Right lobe of liver (tissue), 6 donors: ENCODE measurements at regions not wholly inside any gene's neighbourhood (a gene's known extent, or its start where the extent isn't known, plus 50 kb on each side); places are given as distances from the start of the nearest gene placed in this dataset.

Experiments used
- ATAC-seq, 4 donors: fragments of 200-7000 bp; cut with Tn5 transposase; one replicate each; pipeline ENCODE4 v1.9.1; 2020; ENCODE audit warnings: mild to moderate bottlenecking in 4 of 4, moderate library complexity in 4 of 4
- DNase-seq, 3 donors: peaks; one replicate each; pipeline ENCODE4 v3.0.0-alpha.2; 2020
- H3K27ac ChIP-seq, 3 donors: fragments of 200-600 bp; one replicate each; pipeline ENCODE4 v1.8.0; 2022
- H3K27me3 ChIP-seq, 2 donors: fragments of 200-600 bp; one replicate each; pipeline ENCODE4 v1.8.0; 2022
- H3K36me3 ChIP-seq, 4 donors: fragments of 200-600 bp; sonication (generic) in 1 of 4; one replicate each; pipeline versions ENCODE4 v1.5.1 to v1.8.0; 2017 to 2022; ENCODE audit warnings: control low read depth in 1 of 4
- H3K4me1 ChIP-seq, 4 donors: fragments of 200-600 bp; sonication (generic) in 1 of 4; one replicate each; pipeline versions ENCODE4 v1.5.1 to v1.8.0; 2017 to 2022; ENCODE audit warnings: control low read depth in 1 of 4
- H3K4me3 ChIP-seq, 3 donors: fragments of 200-600 bp; one replicate each; pipeline ENCODE4 v1.8.0; 2022
- H3K9me3 ChIP-seq, 4 donors: fragments of 200-600 bp; sonication (generic) in 1 of 4; one replicate each; pipeline versions ENCODE4 v1.5.1 to v1.8.0; 2017 to 2022; ENCODE audit warnings: control low read depth in 1 of 4
- CTCF ChIP-seq, 4 donors: fragments of 200-600 bp in 3 of 4; fragments of 450-650 bp in 1 of 4; IDR thresholded peaks; one replicate each; pipeline versions ENCODE4 v1.5.1 to v1.8.0; 2016 to 2022; ENCODE audit warnings: antibody characterized with exemption in 4 of 4, mild to moderate bottlenecking in 2 of 4
- POLR2A ChIP-seq: fragments of 450-650 bp; IDR thresholded peaks from one replicate; pipeline ENCODE4 v1.6.1; 2017; ENCODE audit warnings: antibody characterized with exemption, mild to moderate bottlenecking
- WGBS: methylation state at CpG from one replicate; pipeline ENCODE4 v1.1.6; 2018; ENCODE audit warnings: low coverage, low lambda C conversion rate; ENCODE audit not compliant: insufficient coverage; ENCODE audit errors: missing lambda C conversion rate; 5-methylcytosine and 5-hydroxymethylcytosine counted together
- intact Hi-C, 2 donors: fragments of 100-400 bp; cut with DNase I; formaldehyde crosslinking; loops; one replicate each; pipeline versions ENCODE4 v1.11.2 to v1.14.1; 2022
- donor health status: DM: no; HTN: yes; CAD: no.
- donor health status: DM: no; HTN: no; CAD: no.
- donor health status: DM: no; HTN: no; CAD: no.
- donor health status: DM: no; HTN: yes; CAD: no.
- donor health status: DM: no; HTN: yes; CAD: no.

GRCh38 chr20:62539198-62540045 lies 63.6 kb upstream of the GATA5 start:
- TF ChIP-seq CTCF (IDR thresholded peaks at IDR 0.05) (no peak), POLR2A (no peak)
- H3K36me3 ChIP-seq = no peaks in the 10 kb centered on the region
- no peaks in the 10 kb centered on the region for H3K9me3 ChIP-seq
- no peak overlapping the region for H3K4me3 ChIP-seq
- intact Hi-C loops = no loop called here
- H3K27me3 ChIP-seq = no peaks in the 10 kb centered on the region
- no peak for ATAC-seq
- no peaks in the 10 kb centered on the region for H3K4me1 ChIP-seq
- H3K27ac ChIP-seq = no peak overlapping the region
- 68% methylated on average over 10 of the region's 25 CpGs for WGBS
- DNase-seq = no peak

GRCh38 chr20:62540504-62540903 lies 64.7 kb upstream of the GATA5 start:
- H3K36me3 ChIP-seq = no peaks in the 10 kb centered on the region
- H3K4me3 ChIP-seq = no peak overlapping the region
- ATAC-seq (no peak), DNase-seq (no peak)
- TF ChIP-seq POLR2A = no peak
- TF ChIP-seq CTCF (IDR thresholded peaks at IDR 0.05) = no peak
- intact Hi-C loops = no loop called here
- WGBS = 78% methylated on average over 5 of the region's 14 CpGs
- H3K9me3 ChIP-seq = no peaks in the 10 kb centered on the region
- no peaks in the 10 kb centered on the region for H3K4me1 ChIP-seq
- H3K27ac ChIP-seq = no peak overlapping the region
- no peaks in the 10 kb centered on the region for H3K27me3 ChIP-seq

- no peaks in the 10 kb centered on the region for H3K36me3 ChIP-seq
- H3K9me3 ChIP-seq = no peaks in the 10 kb centered on the region
- intact Hi-C loops = no loop called here
- no peaks in the 10 kb centered on the region for H3K4me1 ChIP-seq
- no peaks in the 10 kb centered on the region for H3K27me3 ChIP-seq
- no peak overlapping the region for H3K4me3 ChIP-seq
- no peak for DNase-seq
- TF ChIP-seq CTCF (IDR thresholded peaks at IDR 0.05) = no peak
- no peak for TF ChIP-seq POLR2A
- ATAC-seq = no peak
- no peak overlapping the region for H3K27ac ChIP-seq
- 55% methylated on average over 2 of the region's 14 CpGs for WGBS
These were observed 67.1 kb upstream of the GATA5 start for GRCh38 chr20:62542862-62543261.

GRCh38 chr20:62543470-62544302 lies 67.9 kb upstream of the GATA5 start:
- no peak for TF ChIP-seq POLR2A
- intact Hi-C loops = no loop called here
- no peaks in the 10 kb centered on the region for H3K27me3 ChIP-seq
- H3K4me1 ChIP-seq = no peaks in the 10 kb centered on the region
- no peak overlapping the region for H3K4me3 ChIP-seq
- no peaks in the 10 kb centered on the region for H3K36me3 ChIP-seq
- H3K9me3 ChIP-seq = no peaks in the 10 kb centered on the region
- WGBS = 57% methylated on average over 24 of the region's 27 CpGs
- no peak for ATAC-seq
- DNase-seq = no peak
- no peak overlapping the region for H3K27ac ChIP-seq

GRCh38 chr20:62544505-62545055 lies 68.8 kb upstream of the GATA5 start:
- intact Hi-C loops = no loop called here
- no peak for ATAC-seq
- WGBS = 84% methylated on average over 5 of the region's 9 CpGs
- TF ChIP-seq POLR2A (no peak), CTCF (IDR thresholded peaks at IDR 0.05) (no peak)
- Histone ChIP-seq H3K4me3 (no peak overlapping the region), H3K4me1 (no peaks in the 10 kb centered on the region), H3K27me3 (no peaks in the 10 kb centered on the region), H3K36me3 (no peaks in the 10 kb centered on the region), H3K9me3 (no peaks in the 10 kb centered on the region), H3K27ac (no peak overlapping the region)
- no peak for DNase-seq
